Smooth muscle cell (in vitro differentiated cells): ENCODE measurements at regions not wholly inside any gene's neighbourhood (a gene's known extent, or its start where the extent isn't known, plus 50 kb on each side); places are given as distances from the start of the nearest gene placed in this dataset.

Experiments used
- DNase-seq: peaks from one replicate; lab custom pipeline; 2025; ENCODE audit not compliant: unreplicated experiment; lab: John Stamatoyannopoulos, UW
- H2AFZ ChIP-seq: fragments of 200-600 bp; sonication (generic); 2 replicates; pipeline ENCODE4 v1.6.0; 2016; ENCODE audit warnings: antibody characterized with exemption, low read depth, mild to moderate bottlenecking
- H3F3A ChIP-seq: fragments of 200-600 bp; sonication (generic); 2 replicates; pipeline ENCODE4 v1.6.0; 2017; ENCODE audit warnings: antibody characterized with exemption, low read depth
- H3K27ac ChIP-seq: fragments of 200-600 bp; sonication (generic); 2 replicates; pipeline ENCODE4 v1.5.1; 2016; ENCODE audit warnings: low read depth, mild to moderate bottlenecking
- H3K27me3 ChIP-seq: fragments of 200-600 bp; sonication (generic); 2 replicates; pipeline ENCODE4 v1.6.1; 2016; ENCODE audit warnings: low read depth, mild to moderate bottlenecking
- H3K36me3 ChIP-seq: fragments of 200-600 bp; sonication (generic); 2 replicates; pipeline ENCODE4 v1.5.1; 2016; ENCODE audit warnings: low read depth
- H3K4me1 ChIP-seq: fragments of 200-600 bp; sonication (generic); 2 replicates; pipeline ENCODE4 v1.5.1; 2016; ENCODE audit warnings: low read depth
- H3K4me2 ChIP-seq: fragments of 200-600 bp; sonication (generic); 2 replicates; pipeline ENCODE4 v1.6.0; 2016; ENCODE audit warnings: mild to moderate bottlenecking
- H3K4me3 ChIP-seq: fragments of 200-600 bp; sonication (generic); 2 replicates; pipeline ENCODE4 v1.5.1; 2016; ENCODE audit warnings: mild to moderate bottlenecking
- H3K79me2 ChIP-seq: fragments of 200-600 bp; sonication (generic); 2 replicates; pipeline ENCODE4 v1.6.0; 2016; ENCODE audit warnings: low read depth, mild to moderate bottlenecking
- H3K9ac ChIP-seq: fragments of 200-600 bp; sonication (generic); 2 replicates; pipeline ENCODE4 v1.6.0; 2016; ENCODE audit warnings: low read depth
- H3K9me3 ChIP-seq: fragments of 200-600 bp; sonication (generic); replicated peaks from 2 replicates; pipeline ENCODE4 v1.5.1; 2016; ENCODE audit warnings: low read depth
- H4K20me1 ChIP-seq: fragments of 200-600 bp; sonication (generic); 2 replicates; pipeline ENCODE4 v1.6.0; 2016; ENCODE audit warnings: low read depth
- WGBS: methylation state at CpG from one replicate; pipeline ENCODE4 v1.1.7; 2016; ENCODE audit warnings: low lambda C conversion rate; 5-methylcytosine and 5-hydroxymethylcytosine counted together
- TF ChIP-seq, protein P1 (sequence below): fragments of 200-600 bp; sonication (generic); IDR thresholded peaks from 2 replicates; pipeline ENCODE4 v1.5.1; 2017; ENCODE audit warnings: borderline replicate concordance, mild to moderate bottlenecking, antibody characterized with exemption; ENCODE audit not compliant: insufficient read depth, poor library complexity, severe bottlenecking

DNA sequence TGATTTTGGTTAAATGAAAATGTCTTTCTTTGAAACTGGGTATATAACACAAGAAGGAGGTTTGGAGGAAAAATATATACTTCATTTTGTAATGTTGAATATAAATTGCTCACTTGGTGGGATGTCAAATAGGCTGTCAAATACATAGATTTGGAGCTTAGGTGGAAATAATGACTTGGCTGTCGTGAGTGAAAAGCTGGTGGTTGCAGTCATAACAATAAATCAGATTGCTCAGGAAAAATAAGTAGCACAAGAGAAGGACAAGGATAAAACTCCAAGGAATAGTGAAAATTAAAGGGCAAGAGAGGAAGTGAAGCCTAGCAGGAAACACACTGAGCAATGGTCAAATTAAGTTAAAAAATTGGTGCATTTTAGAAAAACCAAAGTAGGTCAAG, 253.0 kb upstream of the ANKRD50 start:
- DNase-seq: no peak
- no peaks in the 10 kb centered on the region for H3F3A ChIP-seq
- no peak overlapping the region for H3K27ac ChIP-seq
- H4K20me1 ChIP-seq: no peaks in the 10 kb centered on the region
- H2AFZ ChIP-seq: no peak overlapping the region
- no peaks in the 10 kb centered on the region for H3K36me3 ChIP-seq
- no peak overlapping the region for H3K4me2 ChIP-seq
- no peaks in the 10 kb centered on the region for H3K4me1 ChIP-seq
- H3K9me3 ChIP-seq: no peaks in the 10 kb centered on the region
- no peaks in the 10 kb centered on the region for H3K27me3 ChIP-seq
- WGBS: 92% methylated on average over 1 of the region's 1 CpG
- TF ChIP-seq, protein P1, sequence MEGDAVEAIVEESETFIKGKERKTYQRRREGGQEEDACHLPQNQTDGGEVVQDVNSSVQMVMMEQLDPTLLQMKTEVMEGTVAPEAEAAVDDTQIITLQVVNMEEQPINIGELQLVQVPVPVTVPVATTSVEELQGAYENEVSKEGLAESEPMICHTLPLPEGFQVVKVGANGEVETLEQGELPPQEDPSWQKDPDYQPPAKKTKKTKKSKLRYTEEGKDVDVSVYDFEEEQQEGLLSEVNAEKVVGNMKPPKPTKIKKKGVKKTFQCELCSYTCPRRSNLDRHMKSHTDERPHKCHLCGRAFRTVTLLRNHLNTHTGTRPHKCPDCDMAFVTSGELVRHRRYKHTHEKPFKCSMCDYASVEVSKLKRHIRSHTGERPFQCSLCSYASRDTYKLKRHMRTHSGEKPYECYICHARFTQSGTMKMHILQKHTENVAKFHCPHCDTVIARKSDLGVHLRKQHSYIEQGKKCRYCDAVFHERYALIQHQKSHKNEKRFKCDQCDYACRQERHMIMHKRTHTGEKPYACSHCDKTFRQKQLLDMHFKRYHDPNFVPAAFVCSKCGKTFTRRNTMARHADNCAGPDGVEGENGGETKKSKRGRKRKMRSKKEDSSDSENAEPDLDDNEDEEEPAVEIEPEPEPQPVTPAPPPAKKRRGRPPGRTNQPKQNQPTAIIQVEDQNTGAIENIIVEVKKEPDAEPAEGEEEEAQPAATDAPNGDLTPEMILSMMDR: no peak
- no peak overlapping the region for H3K9ac ChIP-seq
- H3K4me3 ChIP-seq: no peak overlapping the region
- H3K79me2 ChIP-seq: no peaks in the 10 kb centered on the region

DNA sequence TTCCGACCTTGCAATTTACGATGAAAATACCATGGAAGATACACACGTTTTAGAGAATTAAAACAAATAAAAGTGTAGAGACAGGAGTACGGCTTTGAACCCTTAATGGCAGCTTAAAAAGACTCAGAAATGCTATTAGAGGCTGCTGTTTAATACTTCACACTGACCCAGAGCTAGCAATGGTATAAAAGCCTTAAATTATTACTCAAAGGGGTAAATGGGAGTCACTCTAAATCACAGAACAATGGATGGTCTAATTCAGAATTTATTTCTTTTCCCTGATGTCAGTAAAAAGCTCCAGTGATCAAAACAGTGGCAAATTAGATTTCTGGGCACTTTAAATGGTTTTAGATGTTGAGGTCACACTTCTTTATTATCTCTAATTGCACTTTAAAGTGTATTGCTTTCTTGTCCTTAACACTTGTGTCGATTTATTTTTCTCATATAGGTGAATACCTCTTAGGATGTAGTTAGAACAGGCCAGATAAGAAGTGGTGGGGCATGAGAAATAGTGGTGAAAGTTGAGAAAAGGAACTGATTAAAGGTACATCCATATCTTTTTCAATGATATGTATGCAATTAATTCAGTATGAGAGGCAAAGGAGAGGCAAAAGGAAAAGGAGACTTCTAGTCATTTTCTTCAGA, 252.4 kb upstream of the ANKRD50 start:
- Histone ChIP-seq H2AFZ (no peak overlapping the region), H3K4me1 (no peaks in the 10 kb centered on the region), H3K4me3 (no peak overlapping the region), H3K9ac (no peak overlapping the region), H3K27ac (no peak overlapping the region), H3K27me3 (no peaks in the 10 kb centered on the region), H3K79me2 (no peaks in the 10 kb centered on the region), H3K36me3 (no peaks in the 10 kb centered on the region), H3K9me3 (no peaks in the 10 kb centered on the region), H4K20me1 (no peaks in the 10 kb centered on the region), H3K4me2 (no peak overlapping the region), H3F3A (no peaks in the 10 kb centered on the region)
- no peak for DNase-seq
- TF ChIP-seq, protein P1: no peak
- 88% methylated on average over 5 of the region's 5 CpGs for WGBS

DNA sequence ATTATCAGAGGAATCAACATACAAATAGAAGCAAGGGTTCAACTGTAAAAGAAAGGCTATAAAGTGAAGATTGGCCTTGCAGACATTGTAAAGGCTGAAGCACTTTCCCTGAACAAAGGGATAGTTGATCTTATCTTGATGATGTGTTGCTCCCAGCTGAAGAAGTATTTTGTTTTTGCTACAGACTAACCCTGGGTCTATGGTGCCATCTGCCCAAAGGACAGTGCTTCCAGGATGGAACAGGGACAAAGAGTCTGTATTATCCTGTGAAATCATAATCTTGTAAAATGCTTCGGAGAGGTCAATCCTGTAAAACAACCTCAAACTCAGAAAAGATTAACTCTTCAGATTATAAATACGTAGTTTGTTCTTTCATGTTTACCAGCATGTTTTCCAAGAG, 251.7 kb upstream of the ANKRD50 start:
- WGBS: 53% methylated on average over 2 of the region's 2 CpGs
- Histone ChIP-seq H3K9ac (no peak overlapping the region), H3K4me1 (no peaks in the 10 kb centered on the region), H3K79me2 (no peaks in the 10 kb centered on the region), H3K4me2 (no peak overlapping the region), H3K27ac (no peak overlapping the region), H2AFZ (peak overlapping the region; percentile 13), H3K27me3 (no peaks in the 10 kb centered on the region), H3K36me3 (no peaks in the 10 kb centered on the region), H3K4me3 (no peak overlapping the region), H3F3A (no peaks in the 10 kb centered on the region), H4K20me1 (no peaks in the 10 kb centered on the region), H3K9me3 (no peaks in the 10 kb centered on the region)
- TF ChIP-seq, protein P1: no peak
- DNase-seq: no peak

DNA sequence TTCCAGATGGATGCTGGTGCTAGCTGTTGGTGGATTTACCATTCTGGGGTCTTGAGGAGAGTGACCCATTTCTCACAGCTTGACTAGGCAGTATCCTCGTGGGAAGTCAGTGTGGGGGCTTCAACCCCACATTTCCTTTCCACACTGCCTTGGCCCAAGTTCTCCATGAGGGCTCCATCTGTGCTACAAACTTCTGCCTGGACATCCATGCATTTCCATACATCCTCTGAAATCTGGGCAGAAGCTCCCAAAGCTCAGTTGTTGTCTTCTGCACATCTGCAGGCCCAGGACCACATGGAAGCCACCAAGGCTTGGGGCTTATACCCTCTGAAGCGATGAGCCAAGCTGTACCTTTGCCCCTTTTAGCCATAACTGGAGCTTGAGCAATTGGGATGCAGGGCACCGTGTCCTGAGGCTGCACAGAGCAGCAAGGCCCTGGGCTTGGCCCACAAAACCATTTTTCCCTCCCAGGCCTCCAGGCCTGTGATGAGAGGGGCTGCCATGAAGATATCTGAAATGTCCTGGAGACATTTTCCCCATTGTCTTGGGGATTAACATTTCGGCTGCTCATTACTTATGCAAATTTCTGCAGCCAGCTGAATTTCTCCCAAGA, 248.7 kb upstream of the ANKRD50 start:
- Histone ChIP-seq H4K20me1 (no peaks in the 10 kb centered on the region), H2AFZ (no peak overlapping the region), H3K79me2 (no peaks in the 10 kb centered on the region), H3K4me1 (no peaks in the 10 kb centered on the region), H3K4me3 (no peak overlapping the region), H3K9ac (no peak overlapping the region), H3F3A (no peaks in the 10 kb centered on the region), H3K36me3 (no peaks in the 10 kb centered on the region), H3K4me2 (no peak overlapping the region), H3K27me3 (no peaks in the 10 kb centered on the region), H3K9me3 (no peaks in the 10 kb centered on the region), H3K27ac (no peak overlapping the region)
- WGBS: 85% methylated on average over 4 of the region's 4 CpGs
- no peak for DNase-seq
- TF ChIP-seq, protein P1: no peak
